IMR-90 (cell line): ENCODE measurements at regions not wholly inside any gene's neighbourhood (a gene's known extent, or its start where the extent isn't known, plus 50 kb on each side); places are given as distances from the start of the nearest gene placed in this dataset.

Experiments used
- ATAC-seq: fragments of 200-7000 bp; cut with Tn5 transposase; 2 replicates; pipeline ENCODE4 v1.9.1; 2020; ENCODE audit warnings: low read depth, mild to moderate bottlenecking, moderate library complexity
- BruUV-seq: library from RNA; stranded (reverse); fragments of 400-500 nt; replicated peaks from 2 replicates; lab custom pipeline; 2021; lab: Mats Ljungman, UMichigan
- CTCF ChIA-PET: fragments of 300-600 bp; formaldehyde crosslinking; extraction: SDS; loops from one replicate; lab custom pipeline; 2021; ENCODE audit warnings: antibody characterized with exemption; lab: Yijun Ruan, JAX
- POLR2A ChIA-PET: fragments of 300-600 bp; sonication (Branson Sonifier 250); formaldehyde crosslinking; loops from one replicate; lab custom pipeline; 2022; ENCODE audit warnings: antibody characterized with exemption; ENCODE audit not compliant: unreplicated experiment; lab: Charles Lee
- DNase-seq: peaks from one replicate; pipeline ENCODE4 v3.0.0; 2013
- H2AFZ ChIP-seq: replicated peaks from 2 replicates; pipeline ENCODE3; 2013; ENCODE audit warnings: low read length, mild to moderate bottlenecking; ENCODE audit not compliant: poor library complexity
- H2AK5ac ChIP-seq: 2 replicates; pipeline ENCODE4 v1.6.1; 2013; ENCODE audit warnings: low read depth, low read length, inconsistent platforms
- H2AK9ac ChIP-seq: replicated peaks from 2 replicates; pipeline ENCODE3; 2013; ENCODE audit warnings: mild to moderate bottlenecking, low read depth, low read length, moderate library complexity; ENCODE audit not compliant: poor library complexity
- H2BK120ac ChIP-seq: 2 replicates; pipeline ENCODE4 v1.6.1; 2013; ENCODE audit warnings: low read depth, low read length, inconsistent platforms
- H2BK15ac ChIP-seq: 3 replicates; pipeline ENCODE4 v1.6.1; 2013; ENCODE audit warnings: low read depth, low read length, inconsistent platforms
- H2BK20ac ChIP-seq: 2 replicates; pipeline ENCODE4 v1.6.1; 2013; ENCODE audit warnings: low read depth, mild to moderate bottlenecking, inconsistent platforms, low read length, moderate library complexity
- H2BK5ac ChIP-seq: 2 replicates; pipeline ENCODE4 v1.6.1; 2013; ENCODE audit warnings: mild to moderate bottlenecking, low read depth, low read length, inconsistent platforms; ENCODE audit not compliant: poor library complexity, severe bottlenecking
- H3K14ac ChIP-seq: replicated peaks from 2 replicates; pipeline ENCODE4 v1.6.1; 2013; ENCODE audit warnings: low read depth, low read length, inconsistent platforms
- H3K18ac ChIP-seq: 2 replicates; pipeline ENCODE4 v1.6.1; 2013; ENCODE audit warnings: low read depth, low read length, control low read depth
- H3K23ac ChIP-seq: 2 replicates; pipeline ENCODE4 v1.6.1; 2013; ENCODE audit warnings: low read depth, low read length, inconsistent platforms
- H3K27ac ChIP-seq: 2 replicates; pipeline ENCODE4 v1.5.1; 2013; ENCODE audit warnings: mild to moderate bottlenecking, control low read depth, low read length; ENCODE audit not compliant: insufficient read depth
- H3K27me3 ChIP-seq: 2 replicates; pipeline ENCODE4 v1.6.1; 2013; ENCODE audit warnings: low read length; ENCODE audit not compliant: control insufficient read depth, insufficient read depth
- H3K36me3 ChIP-seq: 2 replicates; pipeline ENCODE4 v1.6.1; 2013; ENCODE audit warnings: low read length, mixed read lengths; ENCODE audit not compliant: control insufficient read depth, insufficient read depth
- H3K4ac ChIP-seq: 2 replicates; pipeline ENCODE4 v1.6.1; 2013; ENCODE audit warnings: low read depth, low read length, inconsistent platforms
- H3K4me1 ChIP-seq: 2 replicates; pipeline ENCODE4 v1.6.1; 2013; ENCODE audit warnings: low read length, mixed read lengths; ENCODE audit not compliant: control insufficient read depth, insufficient read depth
- H3K4me2 ChIP-seq: 2 replicates; pipeline ENCODE4 v1.6.1; 2013; ENCODE audit warnings: low read depth, mild to moderate bottlenecking, control low read depth, low read length, moderate library complexity
- H3K4me3 ChIP-seq: 2 replicates; pipeline ENCODE4 v1.5.1; 2013; ENCODE audit warnings: low read depth, mild to moderate bottlenecking, control low read depth, low read length, moderate library complexity; ENCODE audit not compliant: insufficient read depth
- H3K56ac ChIP-seq: 2 replicates; pipeline ENCODE4 v1.6.1; 2013; ENCODE audit warnings: low read length, inconsistent platforms; ENCODE audit not compliant: insufficient read depth; ENCODE audit errors: extremely low read depth
- H3K79me1 ChIP-seq, 2 experiments: 2 replicates each; pipeline ENCODE4 v1.6.1; 2013; ENCODE audit warnings: low read length in 2 of 2, inconsistent platforms in 1 of 2, low read depth in 1 of 2
- H3K9ac ChIP-seq: 2 replicates; pipeline ENCODE4 v1.6.1; 2013; ENCODE audit warnings: low read depth, low read length, control low read depth
- H3K9me1 ChIP-seq: 2 replicates; pipeline ENCODE4 v1.6.1; 2013; ENCODE audit warnings: low read length, inconsistent platforms; ENCODE audit not compliant: insufficient read depth
- H3K9me3 ChIP-seq: 2 replicates; pipeline ENCODE4 v1.6.1; 2013; ENCODE audit warnings: low read length; ENCODE audit not compliant: control insufficient read depth, insufficient read depth
- H4K20me1 ChIP-seq: 2 replicates; pipeline ENCODE4 v1.6.1; 2013; ENCODE audit warnings: low read length, inconsistent platforms; ENCODE audit not compliant: insufficient read depth
- H4K5ac ChIP-seq: 2 replicates; pipeline ENCODE4 v1.6.1; 2013; ENCODE audit warnings: mild to moderate bottlenecking, low read depth, low read length, control low read depth
- H4K8ac ChIP-seq, 2 experiments: 2 replicates each; pipeline ENCODE4 v1.6.1; 2013; ENCODE audit warnings: low read depth in 2 of 2, low read length in 2 of 2, control low read depth in 1 of 2, inconsistent platforms in 1 of 2
- H4K91ac ChIP-seq: 2 replicates; pipeline ENCODE4 v1.6.1; 2013; ENCODE audit warnings: low read depth, low read length, inconsistent platforms; ENCODE audit not compliant: insufficient read depth
- BHLHE40 ChIP-seq: fragments of 150-350 bp; IDR thresholded peaks from 2 replicates; pipeline ENCODE4 v1.6.1; 2016; ENCODE audit warnings: mild to moderate bottlenecking, low read depth, low read length
- FOS ChIP-seq: fragments of 150-350 bp; IDR thresholded peaks from 2 replicates; pipeline ENCODE4 v1.6.1; 2016; ENCODE audit warnings: low read depth, low read length
- MAFK ChIP-seq: IDR thresholded peaks from 2 replicates; pipeline ENCODE4 v1.6.1; 2012; ENCODE audit warnings: low read depth, low read length, improper control_type of control experiment
- MAZ ChIP-seq: IDR thresholded peaks from 2 replicates; pipeline ENCODE4 v1.6.1; 2012; ENCODE audit warnings: low read depth, mild to moderate bottlenecking, low read length, improper control_type of control experiment, moderate library complexity, borderline replicate concordance
- MXI1 ChIP-seq: IDR thresholded peaks from 2 replicates; pipeline ENCODE4 v1.6.1; 2012; ENCODE audit warnings: low read depth, mild to moderate bottlenecking, low read length, moderate library complexity, borderline replicate concordance
- NFE2L2 ChIP-seq: fragments of 150-350 bp; IDR thresholded peaks from 2 replicates; pipeline ENCODE4 v1.6.1; 2016; ENCODE audit warnings: low read depth, mild to moderate bottlenecking, low read length
- RFX5 ChIP-seq: IDR thresholded peaks from 2 replicates; pipeline ENCODE4 v1.8.0; 2012; ENCODE audit warnings: low read depth, mild to moderate bottlenecking, low read length, moderate library complexity
- SMC3 ChIP-seq: fragments of 150-350 bp; IDR thresholded peaks from 2 replicates; pipeline ENCODE4 v1.6.1; 2016; ENCODE audit warnings: low read depth, mild to moderate bottlenecking, antibody characterized with exemption, low read length, moderate library complexity
- WGBS, 2 experiments: methylation state at CpG; one replicate each; pipeline versions ENCODE4 v1.1.5 to v1.1.7; 2013; ENCODE audit warnings: missing lambda C conversion rate in 2 of 2; ENCODE audit not compliant: insufficient read length in 1 of 2; ENCODE audit errors: extremely low coverage in 2 of 2; 5-methylcytosine and 5-hydroxymethylcytosine counted together
- dilution Hi-C: fragments of 300-500 bp; cut with HindIII; formaldehyde crosslinking; loops from one replicate; pipeline ENCODE4 v1.14.3; 2018; ENCODE audit warnings: low sequenced_read_pairs; ENCODE audit not compliant: unreplicated experiment
- in situ Hi-C: fragments of 300-500 bp; cut with MboI; formaldehyde crosslinking; loops from 3 replicates; pipeline ENCODE4 v1.14.3; 2019; ENCODE audit warnings: low sequenced_read_pairs, inconsistent platforms, mixed read lengths
- intact Hi-C: fragments of 100-400 bp; cut with micrococcal nuclease; formaldehyde crosslinking; loops from 2 replicates; pipeline ENCODE4 v1.10.0; 2022

- H2BK15ac ChIP-seq, result no peak overlapping the region
- H4K91ac ChIP-seq, result no peak overlapping the region
- no peak overlapping the region for H2BK20ac ChIP-seq
- TF ChIP-seq MAFK, result no peak
- TF ChIP-seq BHLHE40, result no peak
- no peak for TF ChIP-seq RFX5
- no peak for TF ChIP-seq NFE2L2
- TF ChIP-seq FOS, result no peak
- TF ChIP-seq MXI1, result no peak
- TF ChIP-seq SMC3, result no peak
- TF ChIP-seq MAZ, result no peak
- no peaks in the 10 kb centered on the region for H3K79me1 ChIP-seq
- no peak overlapping the region for H3K4me2 ChIP-seq
- dilution Hi-C loops (no loop called here), intact Hi-C loops (loop anchor here (1.0 to 5.0 kb wide), 2 partner anchors 130 to 151 kb away; no protein-coding TSS in a partner anchor), in situ Hi-C loops (no loop called here)
- no peak for ATAC-seq
- no peak overlapping the region for H3K18ac ChIP-seq
- no peaks in the 10 kb centered on the region for H3K4me1 ChIP-seq
- BruUV-seq, result no TSS peak
- no peak overlapping the region for H2AFZ ChIP-seq
- CTCF ChIA-PET, result interaction anchor here (0.7 to 2.7 kb wide), 11 partner anchors 9 to 180 kb away, joined by 4 to 20 read pairs (median 5); no protein-coding TSS in a partner anchor
- H3K27ac ChIP-seq, result no peak overlapping the region
- H3K9ac ChIP-seq, result no peak overlapping the region
- POLR2A ChIA-PET, result no interaction called here
- no peaks in the 10 kb centered on the region for H4K20me1 ChIP-seq
- H3K9me3 ChIP-seq, result no peaks in the 10 kb centered on the region
- no peaks in the 10 kb centered on the region for H3K36me3 ChIP-seq
- no peak for DNase-seq
- no peak overlapping the region for H4K8ac ChIP-seq
- no peak overlapping the region for H3K4me3 ChIP-seq
- no peak overlapping the region for H4K5ac ChIP-seq
- no peak overlapping the region for H3K14ac ChIP-seq
- H3K27me3 ChIP-seq, result peaks cover 10% of the 10 kb centered on the region
- H3K4ac ChIP-seq, result no peak overlapping the region
- no peak overlapping the region for H2BK120ac ChIP-seq
- H2AK9ac ChIP-seq, result no peak overlapping the region
- 100% methylated on average over 1 of the region's 7 CpGs; no CpG with 5 or more reads in 1 of the 2 experiments for WGBS, 2 experiments
- H2BK5ac ChIP-seq, result no peak overlapping the region
- H3K9me1 ChIP-seq, result no peaks in the 10 kb centered on the region
- H2AK5ac ChIP-seq, result no peak overlapping the region
- no peak overlapping the region for H3K56ac ChIP-seq
- no peak overlapping the region for H3K23ac ChIP-seq
Measured at GRCh38 chr11:33988586-33989370, 62.8 kb upstream of the CAPRIN1 start.
